Peyer's patch (tissue), 4 donors: ENCODE measurements at regions not wholly inside any gene's neighbourhood (a gene's known extent, or its start where the extent isn't known, plus 50 kb on each side); places are given as distances from the start of the nearest gene placed in this dataset.
"Not testable (repeated sequence)": the region's sequence is repeated elsewhere in the genome, so short reads cannot be mapped to it uniquely, and the experiment has no call there.

Experiments
- DNase-seq, 3 donors: peaks; one replicate each; pipeline ENCODE4 v3.0.0-alpha.2; 2017 to 2019
- H3K27ac ChIP-seq, 4 donors: fragments of 200-600 bp; sonication (generic); one replicate each; pipeline ENCODE4 v1.5.1; 2016 to 2019
- H3K27me3 ChIP-seq, 2 donors: fragments of 200-600 bp; sonication (generic); one replicate each; pipeline ENCODE4 v1.5.1; 2019
- H3K36me3 ChIP-seq, 3 donors: fragments of 200-600 bp; sonication (generic); one replicate each; pipeline ENCODE4 v1.5.1; 2016 to 2019
- H3K4me1 ChIP-seq, 4 donors: fragments of 200-600 bp; sonication (generic); one replicate each; pipeline ENCODE4 v1.5.1; 2016 to 2019
- H3K4me3 ChIP-seq, 4 donors: fragments of 200-600 bp; sonication (generic); 1 replicate in 3 of 4; 2 replicates in 1 of 4; pipeline ENCODE4 v1.5.1; 2016 to 2019; ENCODE audit warnings: mild to moderate bottlenecking in 1 of 4
- H3K9me3 ChIP-seq, 4 donors: fragments of 200-600 bp; sonication (generic); one replicate each; pipeline ENCODE4 v1.5.1; 2016 to 2019; ENCODE audit warnings: mild to moderate bottlenecking in 1 of 4

DNA sequence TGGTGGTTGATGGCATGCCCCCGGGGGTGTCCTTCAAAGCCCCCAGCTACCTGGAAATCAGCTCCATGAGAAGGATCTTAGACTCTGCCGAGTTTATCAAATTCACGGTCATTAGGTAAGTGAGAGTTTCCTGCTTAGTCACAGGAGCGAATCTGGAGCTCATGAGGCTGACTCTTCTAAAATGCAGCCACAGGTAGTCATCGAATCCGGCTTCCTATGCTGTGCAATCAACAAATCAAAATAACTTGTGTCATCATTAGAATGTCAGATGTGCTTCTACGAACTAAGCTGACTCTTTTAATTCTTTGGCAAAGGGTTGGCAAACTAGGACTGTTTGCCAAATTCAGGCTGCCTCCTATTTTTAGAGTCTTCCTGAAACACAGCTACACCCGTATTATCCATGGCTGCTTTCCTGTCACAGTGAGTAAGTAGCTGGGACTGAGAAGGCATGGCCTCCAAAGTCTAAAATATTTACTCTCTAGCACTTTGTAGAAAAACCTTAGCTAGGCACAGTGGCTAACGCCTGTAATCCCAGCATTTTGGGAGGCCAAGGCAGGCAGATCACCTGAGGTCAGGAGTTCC, 108.0 kb downstream of the NSUN5 start:
- not testable (repeated sequence) for H3K27ac ChIP-seq

DNA sequence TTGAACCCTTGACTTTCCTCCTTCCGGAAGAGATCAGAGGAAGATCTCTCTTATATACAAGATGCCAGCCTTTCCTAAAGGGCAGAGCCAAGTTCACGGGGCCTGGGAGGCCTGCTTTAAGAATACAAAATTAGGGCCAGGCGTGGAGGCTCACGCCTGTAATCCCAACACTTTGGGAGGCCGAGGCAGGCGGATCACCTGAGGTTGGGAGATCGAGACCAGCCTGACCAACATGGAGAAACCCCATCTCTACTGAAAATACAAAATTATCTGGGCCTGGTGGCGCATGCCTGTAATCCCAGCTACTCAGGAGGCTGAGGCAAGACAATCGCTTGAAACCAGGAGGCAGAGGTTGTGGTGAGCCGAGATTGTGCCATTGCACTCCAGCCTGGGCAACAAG, 108.2 kb upstream of the SPDYE9 start:
- H3K27ac ChIP-seq, H3K36me3 ChIP-seq, H3K27me3 ChIP-seq: not testable (repeated sequence)

More for the DNA sequence above, 108.0 kb downstream of the NSUN5 start:
- not testable (repeated sequence) for H3K27me3 ChIP-seq, H3K4me3 ChIP-seq, DNase-seq, H3K9me3 ChIP-seq, H3K4me1 ChIP-seq, H3K36me3 ChIP-seq

DNA sequence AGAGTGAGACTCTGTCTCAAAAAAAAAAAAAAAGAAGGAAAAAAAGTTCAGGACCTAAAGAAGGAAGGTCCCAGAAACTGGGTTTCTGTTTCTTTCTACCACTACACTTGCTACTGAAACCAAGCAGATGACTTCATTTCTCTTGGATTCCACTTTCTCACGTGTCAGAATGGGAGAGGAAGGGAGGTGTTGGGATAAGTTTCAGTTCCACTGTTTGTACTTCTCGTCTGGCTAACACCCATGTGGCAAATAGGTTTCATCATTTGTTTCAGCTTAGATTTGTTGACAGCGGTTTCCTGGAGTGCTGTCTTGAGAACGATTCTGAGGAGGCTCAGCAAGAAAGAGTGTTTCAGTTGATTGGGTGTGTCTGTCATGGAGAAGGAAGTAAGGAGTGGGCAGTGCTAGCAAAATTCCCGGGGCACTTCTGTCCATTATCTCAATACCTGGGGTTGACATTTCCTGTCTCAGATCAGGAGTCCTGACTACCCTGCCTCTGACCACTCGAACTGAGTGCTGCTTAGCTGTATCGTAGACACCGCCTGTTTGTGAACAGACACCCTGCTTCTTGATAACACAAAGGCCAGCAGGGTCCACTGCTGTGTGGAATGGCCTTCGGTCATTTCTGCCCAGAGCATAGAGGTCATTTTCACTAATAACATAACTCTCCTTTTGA, 104.8 kb upstream of the SPDYE9 start:
- H3K9me3 ChIP-seq, DNase-seq, H3K36me3 ChIP-seq, H3K27ac ChIP-seq, H3K4me3 ChIP-seq, H3K27me3 ChIP-seq, H3K4me1 ChIP-seq: not testable (repeated sequence)

More for the DNA sequence above, 108.2 kb upstream of the SPDYE9 start:
- not testable (repeated sequence) for H3K4me3 ChIP-seq, H3K4me1 ChIP-seq, DNase-seq, H3K9me3 ChIP-seq

DNA sequence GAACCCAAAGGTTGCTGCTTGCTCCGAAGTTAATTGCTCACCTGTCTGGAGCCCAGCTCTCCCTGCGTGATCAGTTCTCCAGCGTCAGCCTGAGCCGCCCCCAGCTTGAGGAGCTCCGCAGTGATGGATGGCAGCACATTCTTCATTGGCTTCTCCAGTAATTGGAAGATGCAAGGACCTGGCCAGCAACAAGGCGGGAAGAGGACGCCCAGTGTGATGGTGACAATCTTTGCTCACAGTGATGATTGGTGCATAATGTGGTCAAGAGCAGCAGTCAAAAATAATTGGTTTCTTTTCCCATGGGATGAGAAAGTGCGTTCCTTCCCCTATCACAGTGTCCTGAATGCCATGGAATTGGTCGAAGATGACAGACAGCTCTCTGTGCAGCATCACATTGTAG, 102.4 kb upstream of the SPDYE9 start:
- H3K36me3 ChIP-seq, H3K4me1 ChIP-seq, H3K27ac ChIP-seq, H3K4me3 ChIP-seq, H3K9me3 ChIP-seq, H3K27me3 ChIP-seq: not testable (repeated sequence)
- DNase-seq, result peak in 1 of 3 donors; percentile 13

DNA sequence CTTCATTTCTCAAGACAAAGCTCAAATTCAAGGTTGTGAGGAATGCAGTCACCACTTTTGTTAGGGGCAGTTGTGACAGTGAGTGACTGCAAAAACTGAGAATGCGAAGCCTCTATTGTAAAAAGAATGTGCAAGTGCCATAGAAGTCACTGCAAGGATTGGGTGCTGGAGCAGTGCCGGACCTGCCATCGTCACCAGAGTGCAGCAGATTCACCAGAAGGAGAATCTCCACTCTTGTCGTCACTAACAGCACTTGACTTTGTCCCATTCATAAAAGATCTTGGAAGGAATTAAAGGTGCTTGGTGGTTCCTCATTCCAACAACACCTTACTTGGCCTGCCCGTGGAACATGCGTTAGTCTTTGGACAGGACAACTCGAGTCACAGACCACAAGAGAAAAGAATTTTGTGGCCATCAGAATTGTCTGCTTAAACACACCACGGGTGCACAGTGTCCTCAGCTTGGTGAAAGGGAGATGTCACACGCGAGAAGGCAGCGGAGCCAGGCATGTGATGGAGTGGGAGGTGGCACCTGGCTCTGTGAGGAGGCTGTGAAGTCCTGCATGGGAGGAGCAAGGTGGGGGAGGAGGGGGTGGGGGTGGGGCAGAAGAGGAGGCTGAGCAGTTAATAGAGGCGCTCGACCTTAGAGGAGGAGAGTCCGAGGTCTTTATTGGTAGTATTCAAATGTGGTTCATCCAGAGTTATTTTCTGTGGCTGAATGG, 100.9 kb upstream of the SPDYE9 start:
- not testable (repeated sequence) for H3K27me3 ChIP-seq, H3K4me1 ChIP-seq, H3K27ac ChIP-seq, H3K9me3 ChIP-seq, H3K4me3 ChIP-seq, H3K36me3 ChIP-seq, DNase-seq

DNA sequence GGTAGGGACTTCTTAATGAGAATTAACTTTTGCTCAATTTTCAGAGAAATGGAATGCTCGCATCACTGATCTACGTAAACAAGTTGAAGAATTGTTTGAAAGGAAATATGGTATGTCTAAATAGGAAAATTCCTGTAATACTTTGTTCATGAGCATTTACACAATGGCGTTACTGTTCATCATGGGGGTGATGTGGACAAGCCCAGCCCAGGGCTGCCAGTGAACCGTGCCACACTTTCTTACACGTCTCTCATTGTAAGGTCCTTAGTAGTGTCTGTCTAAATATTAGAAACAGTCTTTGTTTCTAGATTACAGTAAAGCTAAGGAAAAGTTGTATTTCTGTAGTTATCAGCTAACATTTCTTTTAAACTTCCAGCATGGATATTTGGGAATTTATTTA, 91.0 kb upstream of the SPDYE9 start:
- not testable (repeated sequence) for H3K9me3 ChIP-seq, H3K36me3 ChIP-seq, H3K27me3 ChIP-seq, H3K4me1 ChIP-seq, H3K4me3 ChIP-seq, DNase-seq, H3K27ac ChIP-seq

DNA sequence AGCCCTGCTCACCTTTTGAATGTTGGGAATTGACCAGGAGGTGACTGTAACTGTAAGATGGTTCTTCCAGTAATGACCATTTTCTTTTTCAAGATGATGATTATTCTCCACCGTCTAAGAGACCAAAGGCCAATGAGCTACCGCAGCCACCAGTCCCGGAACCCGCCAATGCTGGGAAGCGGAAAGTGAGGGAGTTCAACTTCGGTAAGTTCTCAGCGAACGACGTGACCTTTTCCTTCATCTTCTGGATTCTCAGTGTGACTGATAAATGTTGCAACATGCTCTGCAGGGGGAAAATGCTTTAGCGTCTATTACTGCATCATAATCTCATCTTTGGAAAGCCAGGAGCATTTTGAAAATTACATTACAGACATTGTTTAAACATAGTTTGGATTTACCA, 89.5 kb upstream of the SPDYE9 start:
- DNase-seq, H3K36me3 ChIP-seq, H3K27ac ChIP-seq, H3K4me3 ChIP-seq, H3K9me3 ChIP-seq, H3K4me1 ChIP-seq, H3K27me3 ChIP-seq: not testable (repeated sequence)

DNA sequence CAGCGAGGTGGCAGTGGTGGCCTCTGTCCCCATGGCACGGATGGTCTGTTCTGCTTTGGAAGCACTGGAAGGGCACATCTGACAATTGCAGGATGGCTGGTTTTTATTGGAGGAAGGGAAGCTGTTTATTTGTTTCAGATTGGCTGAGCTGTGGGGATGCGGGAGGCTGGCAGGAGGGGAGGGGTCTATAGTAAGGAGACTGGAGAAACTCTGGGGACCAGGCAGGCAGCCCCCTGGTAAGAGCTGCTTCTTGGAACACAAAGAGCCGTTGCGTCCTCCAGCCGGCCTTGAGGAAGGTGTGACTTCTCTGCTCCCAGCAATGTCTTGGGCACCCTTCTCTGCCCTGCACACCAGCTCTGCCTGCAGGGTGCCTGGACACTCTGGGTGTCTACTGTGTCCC, 85.1 kb upstream of the SPDYE9 start:
- not testable (repeated sequence) for H3K27me3 ChIP-seq, H3K4me1 ChIP-seq, H3K27ac ChIP-seq, H3K4me3 ChIP-seq, H3K9me3 ChIP-seq, H3K36me3 ChIP-seq
- DNase-seq, result peak in 1 of 3 donors; percentile 41

DNA sequence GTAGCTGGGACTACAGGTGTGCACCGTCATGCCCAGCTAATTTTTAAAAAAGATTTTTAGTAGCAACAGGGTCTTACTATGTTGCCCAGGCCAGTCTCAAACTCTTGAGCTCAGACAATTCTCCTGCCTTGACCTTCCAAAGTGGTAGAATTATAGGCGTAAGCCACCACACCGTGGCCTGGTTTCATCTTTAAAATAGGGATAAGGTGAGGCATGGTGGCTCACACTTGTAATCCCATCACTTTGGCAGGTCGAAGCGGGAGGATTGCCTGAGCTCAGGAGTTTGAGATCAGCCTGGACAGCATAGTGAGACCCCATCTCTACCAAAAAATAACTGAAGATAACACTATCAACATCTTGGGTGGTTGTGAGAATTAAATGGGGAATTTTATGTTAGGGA, 84.6 kb upstream of the SPDYE9 start:
- DNase-seq, result peak in 1 of 3 donors; percentile 18
- H3K4me3 ChIP-seq, H3K9me3 ChIP-seq, H3K36me3 ChIP-seq, H3K27ac ChIP-seq, H3K27me3 ChIP-seq, H3K4me1 ChIP-seq: not testable (repeated sequence)

DNA sequence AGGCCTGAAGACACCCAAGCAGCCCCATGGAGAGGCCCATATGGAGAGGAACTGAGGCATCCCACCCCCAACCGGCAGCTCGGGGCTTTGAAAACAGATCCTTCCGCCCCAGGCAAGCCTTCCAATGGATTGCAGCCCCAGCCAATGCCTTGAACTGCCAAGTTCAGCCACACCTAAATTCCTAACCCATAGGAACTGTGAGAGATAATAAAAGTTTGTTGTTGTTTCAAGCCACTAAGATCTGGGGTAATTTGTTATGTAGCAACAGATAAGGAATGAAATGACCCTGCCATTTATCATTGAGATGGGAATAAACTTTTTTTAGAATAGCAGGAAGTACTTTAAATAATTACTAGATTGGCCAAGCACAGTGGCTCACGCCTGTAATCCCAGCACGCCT, 80.3 kb upstream of the SPDYE9 start:
- H3K4me1 ChIP-seq, H3K36me3 ChIP-seq, H3K4me3 ChIP-seq, DNase-seq, H3K27ac ChIP-seq, H3K9me3 ChIP-seq, H3K27me3 ChIP-seq: not testable (repeated sequence)

DNA sequence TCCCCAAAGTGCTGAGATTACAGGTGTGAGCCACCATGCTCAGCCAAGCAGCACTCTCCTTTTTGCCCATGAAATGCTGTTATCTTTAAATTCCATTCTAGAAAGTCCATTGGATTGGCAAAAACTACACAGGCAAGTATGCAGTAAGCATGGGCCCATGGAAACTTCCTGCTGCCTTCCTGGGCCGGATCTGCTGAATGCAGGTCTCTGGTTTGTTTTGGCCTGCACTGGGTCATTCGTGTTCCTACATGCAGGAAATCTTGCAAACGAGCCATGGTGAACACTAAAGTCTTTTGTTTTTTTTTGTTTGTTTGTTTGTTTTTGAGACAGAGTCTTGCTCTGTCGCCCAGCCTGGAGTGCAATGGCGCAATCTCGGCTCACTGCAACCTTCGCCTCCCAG, 76.8 kb upstream of the SPDYE9 start:
- not testable (repeated sequence) for DNase-seq, H3K4me3 ChIP-seq, H3K4me1 ChIP-seq, H3K36me3 ChIP-seq, H3K27me3 ChIP-seq, H3K9me3 ChIP-seq, H3K27ac ChIP-seq

DNA sequence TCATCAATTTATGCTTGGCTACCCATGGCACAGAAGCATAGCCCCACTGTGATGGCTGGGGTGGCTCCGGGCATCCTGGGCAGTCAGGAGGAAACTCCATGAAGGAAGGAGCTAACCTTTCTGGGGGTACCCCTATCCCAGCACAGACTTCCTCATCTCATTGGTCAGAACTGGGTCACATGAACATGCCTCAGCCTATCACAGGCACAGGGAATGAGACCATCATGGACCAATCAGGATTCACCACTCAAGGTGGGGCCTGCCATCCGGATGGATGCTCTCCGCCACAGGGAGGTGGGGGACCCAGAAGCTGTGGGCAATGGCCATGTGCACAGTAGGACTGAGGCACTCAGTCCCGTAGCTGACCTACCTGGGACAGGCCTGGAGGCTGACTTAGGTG, 75.9 kb upstream of the SPDYE9 start:
- H3K4me3 ChIP-seq, H3K36me3 ChIP-seq, DNase-seq, H3K4me1 ChIP-seq, H3K27ac ChIP-seq, H3K27me3 ChIP-seq, H3K9me3 ChIP-seq: not testable (repeated sequence)

DNA sequence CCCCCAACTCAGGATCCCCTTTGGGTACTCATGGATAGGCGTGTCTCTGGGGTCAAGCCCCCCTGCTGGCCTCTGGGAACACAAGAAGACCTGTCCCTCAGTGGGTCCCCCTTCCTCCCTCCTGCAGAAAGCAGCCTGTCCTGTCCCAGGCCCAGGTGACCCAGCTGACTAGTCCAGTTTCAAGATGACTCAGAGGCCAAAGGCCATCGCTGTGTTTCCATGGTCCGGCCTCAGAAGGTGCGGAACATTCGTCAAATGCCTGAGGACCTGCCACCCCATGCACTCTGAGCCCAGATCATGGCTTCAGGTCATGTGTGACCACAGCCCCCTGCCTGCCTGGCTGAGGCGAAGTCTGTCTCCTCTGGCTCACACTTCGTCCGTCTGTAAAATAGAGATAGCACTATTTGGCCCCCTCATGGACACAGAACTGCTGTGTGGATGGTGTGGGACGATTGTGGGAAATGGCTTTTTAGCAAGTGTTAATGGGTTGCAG, 71.4 kb upstream of the SPDYE9 start:
- not testable (repeated sequence) for DNase-seq, H3K4me3 ChIP-seq, H3K36me3 ChIP-seq, H3K4me1 ChIP-seq, H3K9me3 ChIP-seq, H3K27ac ChIP-seq, H3K27me3 ChIP-seq

DNA sequence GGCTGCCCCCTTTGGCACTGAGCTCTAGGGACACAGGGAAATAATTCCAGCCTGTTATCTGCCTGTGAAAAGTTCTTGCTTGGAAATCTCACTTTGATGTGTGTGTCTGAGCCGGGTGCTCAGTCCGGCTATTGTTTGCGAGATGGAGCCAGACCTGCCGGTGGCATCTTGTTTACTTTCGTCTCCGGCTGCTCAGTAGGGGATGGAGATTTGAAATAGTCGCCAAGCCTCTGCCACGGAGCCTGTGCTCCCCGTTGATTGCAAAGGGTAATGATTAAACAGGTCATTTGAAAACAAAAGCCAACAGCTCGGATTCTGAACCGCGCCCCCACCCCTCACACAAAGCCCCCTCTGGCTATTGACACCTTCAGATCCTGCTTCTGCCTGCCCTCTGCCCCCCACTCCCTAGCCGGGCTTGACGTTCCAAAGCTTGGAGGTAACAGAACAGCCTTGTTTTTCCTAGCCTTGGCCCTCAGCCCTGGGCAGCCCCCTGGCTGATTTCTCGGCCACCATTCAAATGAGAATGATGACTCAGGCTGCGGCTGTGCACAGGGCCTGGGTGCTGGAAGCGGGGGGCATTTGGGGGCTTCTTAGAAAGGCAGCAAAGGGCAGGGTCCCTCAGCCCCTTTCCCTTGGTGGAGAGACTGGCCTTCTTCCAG, 70.8 kb upstream of the SPDYE9 start:
- H3K36me3 ChIP-seq, H3K4me1 ChIP-seq, H3K27me3 ChIP-seq, H3K9me3 ChIP-seq: not testable (repeated sequence)
- H3K27ac ChIP-seq, result peak overlapping the region in 1 of 4 donors; percentile 17
- H3K4me3 ChIP-seq, result peak overlapping the region in 2 of 4 donors; percentile 27 to 30
- peak in 1 of 3 donors; percentile 44 for DNase-seq

DNA sequence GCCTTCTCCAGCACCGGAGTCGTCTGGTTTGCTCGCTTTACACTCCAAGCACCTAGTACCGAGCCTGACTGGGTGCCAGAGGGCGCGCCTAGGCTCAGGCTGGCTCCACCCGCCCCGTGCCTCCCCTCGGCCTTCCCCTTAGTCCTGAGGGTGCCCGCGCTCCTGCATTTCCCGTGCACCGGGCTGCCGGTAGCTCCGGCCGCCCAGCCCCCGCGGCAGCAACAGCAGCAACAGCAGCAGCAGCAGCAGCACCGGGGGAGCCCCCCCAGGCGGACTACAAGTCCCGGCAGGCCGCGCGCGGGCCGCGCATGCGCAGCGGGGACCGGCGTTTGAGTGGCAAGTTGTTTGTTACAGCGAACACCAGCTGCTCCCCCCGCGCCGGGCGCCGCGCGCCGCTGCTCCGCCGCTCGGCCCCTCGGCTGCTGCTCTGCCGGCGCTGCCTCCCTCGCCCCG, 68.8 kb upstream of the SPDYE9 start:
- peak overlapping the region; percentile 27 to 62 (median 47) for H3K4me3 ChIP-seq
- peak overlapping the region in 2 of 4 donors; percentile 57 to 60 for H3K27ac ChIP-seq
- H3K27me3 ChIP-seq, result not testable (repeated sequence)

More for the DNA sequence above, 68.8 kb upstream of the SPDYE9 start:
- not testable (repeated sequence) for H3K4me1 ChIP-seq, H3K36me3 ChIP-seq, H3K9me3 ChIP-seq
- peak; percentile 76 to 94 (median 77) for DNase-seq
